ENCODE measurements at regions not wholly inside any gene's neighbourhood (a gene's known extent, or its start where the extent isn't known, plus 50 kb on each side); places are given as distances from the start of the nearest gene placed in this dataset.
"Not testable (repeated sequence)": the region's sequence is repeated elsewhere in the genome, so short reads cannot be mapped to it uniquely, and the experiment has no call there.

DNA sequence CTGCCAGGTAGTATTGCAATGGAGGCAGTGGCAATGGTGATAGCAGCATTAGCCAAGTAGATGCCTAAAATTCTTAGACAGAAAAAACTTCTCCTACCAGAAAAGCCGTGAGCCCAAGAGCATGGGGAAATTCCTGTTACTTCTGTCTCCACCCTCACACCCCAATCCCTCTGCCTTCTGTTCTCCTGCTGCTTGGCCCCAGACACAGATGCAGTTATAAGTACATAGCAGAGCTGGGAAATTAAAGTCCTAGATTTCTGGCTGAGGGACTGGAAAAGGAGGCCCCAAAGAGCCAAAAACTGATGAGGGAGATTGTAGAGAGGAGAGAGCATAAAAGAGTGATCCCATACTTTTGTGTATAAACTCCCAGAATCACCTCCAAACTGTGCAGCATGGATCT, 166.9 kb downstream of the SMAD6 start:
- H3K36me3 Mint-ChIP-seq (ENCODE audit: low read depth): peaks cover 2% of the 10 kb centered on the region
- no peak overlapping the region for H3K27ac Mint-ChIP-seq (ENCODE audit: unreplicated experiment)
- DNase-seq (ENCODE audit: low spot score): no peak
- peaks cover 4% of the 10 kb centered on the region for H3K9me3 Mint-ChIP-seq (ENCODE audit: low read depth)
- H3K4me1 Mint-ChIP-seq (ENCODE audit: low read depth): peaks cover 3% of the 10 kb centered on the region
- no peak for TF ChIP-seq CTCF (IDR thresholded peaks at IDR 0.05)
- no peaks in the 10 kb centered on the region for H3K27me3 Mint-ChIP-seq (ENCODE audit: low read depth)
- H3K4me3 Mint-ChIP-seq (ENCODE audit: unreplicated experiment): no peak overlapping the region

DNA sequence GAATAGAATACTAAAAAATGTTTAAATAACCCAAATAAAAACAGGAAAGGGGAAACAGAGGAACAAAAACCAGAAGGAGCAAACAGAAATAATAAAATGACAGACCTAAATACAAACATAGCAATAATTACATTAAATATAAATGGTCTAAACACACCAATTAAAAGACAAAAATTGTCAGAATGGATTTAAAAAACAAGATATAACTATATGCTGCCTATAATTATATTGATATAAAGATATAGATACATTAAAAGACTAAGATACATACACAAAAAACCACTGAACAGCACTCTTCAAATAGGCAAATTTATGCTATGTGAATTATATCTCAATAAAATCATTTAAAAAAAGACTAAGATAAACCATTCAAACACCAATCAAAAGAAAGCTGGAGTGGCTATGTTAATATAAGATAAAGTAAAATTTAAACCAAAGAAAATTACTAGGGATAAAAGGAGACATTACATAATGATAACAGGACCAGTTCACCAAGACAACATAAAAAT, 168.9 kb downstream of the SMAD6 start:
- no peak for TF ChIP-seq CTCF (IDR thresholded peaks at IDR 0.05)
- Mint-ChIP-seq H3K4me1 (ENCODE audit: low read depth) (peaks cover 3% of the 10 kb centered on the region), H3K36me3 (ENCODE audit: low read depth) (peaks cover 2% of the 10 kb centered on the region), H3K4me3 (ENCODE audit: unreplicated experiment) (no peak overlapping the region), H3K27me3 (ENCODE audit: low read depth) (no peaks in the 10 kb centered on the region), H3K27ac (ENCODE audit: unreplicated experiment) (no peak overlapping the region), H3K9me3 (ENCODE audit: low read depth) (peaks cover 4% of the 10 kb centered on the region)
- no peak for DNase-seq (ENCODE audit: low spot score)

GRCh38 chr15:66872405-66872804, 170.4 kb downstream of the SMAD6 start:
- H3K4me3 Mint-ChIP-seq (ENCODE audit: unreplicated experiment): no peak overlapping the region

GRCh38 chr15:66873331-66873730, 171.3 kb downstream of the SMAD6 start:
- H3K36me3 Mint-ChIP-seq (ENCODE audit: low read depth); H3K9me3 Mint-ChIP-seq (ENCODE audit: low read depth); H3K27ac Mint-ChIP-seq (ENCODE audit: unreplicated experiment); DNase-seq (ENCODE audit: low spot score); H3K27me3 Mint-ChIP-seq (ENCODE audit: low read depth); H3K4me3 Mint-ChIP-seq (ENCODE audit: unreplicated experiment): not testable (repeated sequence)
- peaks cover 11% of the 10 kb centered on the region for H3K4me1 Mint-ChIP-seq (ENCODE audit: low read depth)

More at GRCh38 chr15:66872405-66872804, 170.4 kb downstream of the SMAD6 start:
- peaks cover 4% of the 10 kb centered on the region for H3K9me3 Mint-ChIP-seq (ENCODE audit: low read depth)
- H3K27me3 Mint-ChIP-seq (ENCODE audit: low read depth): no peaks in the 10 kb centered on the region
- peaks cover 3% of the 10 kb centered on the region for H3K4me1 Mint-ChIP-seq (ENCODE audit: low read depth)
- no peak for TF ChIP-seq CTCF (IDR thresholded peaks at IDR 0.05)
- H3K27ac Mint-ChIP-seq (ENCODE audit: unreplicated experiment): no peak overlapping the region
- DNase-seq (ENCODE audit: low spot score): no peak
- no peaks in the 10 kb centered on the region for H3K36me3 Mint-ChIP-seq (ENCODE audit: low read depth)

GRCh38 chr15:66873856-66874255, 171.8 kb downstream of the SMAD6 start:
- peaks cover 11% of the 10 kb centered on the region for H3K4me1 Mint-ChIP-seq (ENCODE audit: low read depth)
- no peaks in the 10 kb centered on the region for H3K27me3 Mint-ChIP-seq (ENCODE audit: low read depth)
- H3K9me3 Mint-ChIP-seq (ENCODE audit: low read depth): peaks cover 4% of the 10 kb centered on the region
- no peak overlapping the region for H3K27ac Mint-ChIP-seq (ENCODE audit: unreplicated experiment)
- no peaks in the 10 kb centered on the region for H3K36me3 Mint-ChIP-seq (ENCODE audit: low read depth)
- H3K4me3 Mint-ChIP-seq (ENCODE audit: unreplicated experiment): no peak overlapping the region
- no peak for DNase-seq (ENCODE audit: low spot score)
- no peak for TF ChIP-seq CTCF (IDR thresholded peaks at IDR 0.05)
